Smooth muscle cell (in vitro differentiated cells): ENCODE measurements at regions not wholly inside any gene's neighbourhood (a gene's known extent, or its start where the extent isn't known, plus 50 kb on each side); places are given as distances from the start of the nearest gene placed in this dataset.

ENCODE experiments used
- DNase-seq: peaks from one replicate; lab custom pipeline; 2025; ENCODE audit not compliant: unreplicated experiment; lab: John Stamatoyannopoulos, UW
- H2AFZ ChIP-seq: fragments of 200-600 bp; sonication (generic); 2 replicates; pipeline ENCODE4 v1.6.0; 2016; ENCODE audit warnings: antibody characterized with exemption, low read depth, mild to moderate bottlenecking
- H3F3A ChIP-seq: fragments of 200-600 bp; sonication (generic); 2 replicates; pipeline ENCODE4 v1.6.0; 2017; ENCODE audit warnings: antibody characterized with exemption, low read depth
- H3K27ac ChIP-seq: fragments of 200-600 bp; sonication (generic); 2 replicates; pipeline ENCODE4 v1.5.1; 2016; ENCODE audit warnings: low read depth, mild to moderate bottlenecking
- H3K27me3 ChIP-seq: fragments of 200-600 bp; sonication (generic); 2 replicates; pipeline ENCODE4 v1.6.1; 2016; ENCODE audit warnings: low read depth, mild to moderate bottlenecking
- H3K36me3 ChIP-seq: fragments of 200-600 bp; sonication (generic); 2 replicates; pipeline ENCODE4 v1.5.1; 2016; ENCODE audit warnings: low read depth
- H3K4me1 ChIP-seq: fragments of 200-600 bp; sonication (generic); 2 replicates; pipeline ENCODE4 v1.5.1; 2016; ENCODE audit warnings: low read depth
- H3K4me2 ChIP-seq: fragments of 200-600 bp; sonication (generic); 2 replicates; pipeline ENCODE4 v1.6.0; 2016; ENCODE audit warnings: mild to moderate bottlenecking
- H3K4me3 ChIP-seq: fragments of 200-600 bp; sonication (generic); 2 replicates; pipeline ENCODE4 v1.5.1; 2016; ENCODE audit warnings: mild to moderate bottlenecking
- H3K79me2 ChIP-seq: fragments of 200-600 bp; sonication (generic); 2 replicates; pipeline ENCODE4 v1.6.0; 2016; ENCODE audit warnings: low read depth, mild to moderate bottlenecking
- H3K9ac ChIP-seq: fragments of 200-600 bp; sonication (generic); 2 replicates; pipeline ENCODE4 v1.6.0; 2016; ENCODE audit warnings: low read depth
- H3K9me3 ChIP-seq: fragments of 200-600 bp; sonication (generic); replicated peaks from 2 replicates; pipeline ENCODE4 v1.5.1; 2016; ENCODE audit warnings: low read depth
- H4K20me1 ChIP-seq: fragments of 200-600 bp; sonication (generic); 2 replicates; pipeline ENCODE4 v1.6.0; 2016; ENCODE audit warnings: low read depth
- CTCF ChIP-seq: fragments of 200-600 bp; sonication (generic); IDR thresholded peaks from 2 replicates; pipeline ENCODE4 v1.5.1; 2017; ENCODE audit warnings: borderline replicate concordance, mild to moderate bottlenecking, antibody characterized with exemption; ENCODE audit not compliant: insufficient read depth, poor library complexity, severe bottlenecking
- whole genome bisulfite sequencing: methylation state at CpG from one replicate; pipeline ENCODE4 v1.1.7; 2016; ENCODE audit warnings: low lambda C conversion rate; 5-methylcytosine and 5-hydroxymethylcytosine counted together

- H3K27ac ChIP-seq = peak overlapping the region; percentile 38
- H3K9me3 ChIP-seq = no peaks in the 10 kb centered on the region
- no peaks in the 10 kb centered on the region for H3K27me3 ChIP-seq
- WGBS = 68% methylated on average over 8 of the region's 8 CpGs
- no peaks in the 10 kb centered on the region for H3F3A ChIP-seq
- no peak overlapping the region for H2AFZ ChIP-seq
- no peak overlapping the region for H3K4me3 ChIP-seq
- no peak for DNase-seq
- TF ChIP-seq CTCF = no peak
- no peak overlapping the region for H3K4me2 ChIP-seq
- no peaks in the 10 kb centered on the region for H4K20me1 ChIP-seq
- H3K79me2 ChIP-seq = no peaks in the 10 kb centered on the region
- peaks cover 4% of the 10 kb centered on the region for H3K4me1 ChIP-seq
- H3K9ac ChIP-seq = no peak overlapping the region
- H3K36me3 ChIP-seq = no peaks in the 10 kb centered on the region
These were observed 56.3 kb upstream of the MAP10 start for GRCh38 chr1:232748910-232749368.

GRCh38 chr1:232751393-232752140 is 53.6 kb upstream of the MAP10 start:
- Histone ChIP-seq H3K4me3 (no peak overlapping the region), H2AFZ (peak overlapping the region; percentile 73), H3K4me2 (peak overlapping the region; percentile 53), H4K20me1 (no peaks in the 10 kb centered on the region), H3K9ac (no peak overlapping the region), H3K79me2 (no peaks in the 10 kb centered on the region), H3K4me1 (peaks cover 4% of the 10 kb centered on the region), H3K9me3 (no peaks in the 10 kb centered on the region), H3K27ac (no peak overlapping the region), H3K27me3 (no peaks in the 10 kb centered on the region), H3F3A (no peaks in the 10 kb centered on the region), H3K36me3 (no peaks in the 10 kb centered on the region)
- DNase-seq = no peak
- WGBS = 40% methylated on average over 7 of the region's 7 CpGs
- TF ChIP-seq CTCF = no peak

GRCh38 chr1:232752365-232752764 is 52.9 kb upstream of the MAP10 start:
- no peaks in the 10 kb centered on the region for H4K20me1 ChIP-seq
- no peak overlapping the region for H3K4me2 ChIP-seq
- H2AFZ ChIP-seq = peak overlapping the region; percentile 73
- H3K36me3 ChIP-seq = no peaks in the 10 kb centered on the region
- H3K4me1 ChIP-seq = peaks cover 4% of the 10 kb centered on the region
- H3K9me3 ChIP-seq = no peaks in the 10 kb centered on the region
- no peaks in the 10 kb centered on the region for H3K27me3 ChIP-seq
- no peak for TF ChIP-seq CTCF
- no peaks in the 10 kb centered on the region for H3K79me2 ChIP-seq
- no peaks in the 10 kb centered on the region for H3F3A ChIP-seq
- H3K9ac ChIP-seq = no peak overlapping the region
- no peak for DNase-seq
- WGBS = 97% methylated on average over 1 of the region's 1 CpG
- no peak overlapping the region for H3K4me3 ChIP-seq
- no peak overlapping the region for H3K27ac ChIP-seq

GRCh38 chr1:232754930-232755329 is 50.3 kb upstream of the MAP10 start:
- DNase-seq = no peak

More at GRCh38 chr1:232754930-232755329, 50.3 kb upstream of the MAP10 start:
- Histone ChIP-seq H3K9me3 (no peaks in the 10 kb centered on the region), H3K9ac (no peak overlapping the region), H2AFZ (no peak overlapping the region), H3K4me2 (no peak overlapping the region), H3K79me2 (no peaks in the 10 kb centered on the region), H3K27me3 (no peaks in the 10 kb centered on the region), H3F3A (no peaks in the 10 kb centered on the region), H4K20me1 (no peaks in the 10 kb centered on the region), H3K4me3 (no peak overlapping the region), H3K36me3 (no peaks in the 10 kb centered on the region), H3K4me1 (no peaks in the 10 kb centered on the region), H3K27ac (no peak overlapping the region)
- TF ChIP-seq CTCF = no peak
- WGBS = 87% methylated on average over 1 of the region's 1 CpG
